ENCODE measurements at regions not wholly inside any gene's neighbourhood (a gene's known extent, or its start where the extent isn't known, plus 50 kb on each side); places are given as distances from the start of the nearest gene placed in this dataset.

- TF ChIP-seq ZNF274 (IDR thresholded peaks at IDR 0.05; ENCODE audit: low read depth, low read length) = no peak
Observed at GRCh38 chr16:73396556-73396955, 348.6 kb upstream of the ZFHX3 start (continued).

GRCh38 chr16:73390936-73391335 is 343.0 kb upstream of the ZFHX3 start:
- Histone ChIP-seq H3K9me3 (ENCODE audit: control insufficient read depth in 1 of 2, insufficient read depth in 1 of 2, low read depth in 1 of 2, low read length in 2 of 2) (no peaks in the 10 kb centered on the region), H3K79me2 (ENCODE audit: insufficient read depth, low read length) (no peaks in the 10 kb centered on the region), H3K4me1 (ENCODE audit: control insufficient read depth in 1 of 2, insufficient read depth in 2 of 2, low read length in 2 of 2) (no peaks in the 10 kb centered on the region), H2AFZ (ENCODE audit: low read depth, low read length, poor library complexity, severe bottlenecking) (no peak overlapping the region), H4K20me1 (ENCODE audit: insufficient read depth) (no peaks in the 10 kb centered on the region), H3K27ac (ENCODE audit: low read depth, low read length) (no peak overlapping the region), H3K9me2 (ENCODE audit: insufficient read depth) (no peaks in the 10 kb centered on the region), H3K27me3 (ENCODE audit: insufficient read depth, low read length) (no peaks in the 10 kb centered on the region), H3K36me3 (ENCODE audit: control insufficient read depth in 1 of 2, insufficient read depth in 2 of 2, low read length in 2 of 2) (no peaks in the 10 kb centered on the region), H3K9ac (ENCODE audit: low read length) (no peak overlapping the region), H3K4me2 (ENCODE audit: low read length) (no peak overlapping the region), H3K4me3 (replicated peaks in 1 of 2; ENCODE audit: low read depth in 1 of 2, low read length in 2 of 2) (no peak overlapping the region)
- ChIA-PET RAD21 (ENCODE audit: low non-redundant PET in 1 of 2, low total read pairs in 2 of 2, uncharacterized antibody in 2 of 2, unreplicated experiment in 2 of 2) (no interaction called here), POLR2A (no interaction called here), CTCF (no interaction called here)
- DNase-seq (ENCODE audit: low read depth, low spot score) = no peak
- intact Hi-C loops (cut with micrococcal nuclease) = no loop called here
- TF ChIP-seq MAX (IDR thresholded peaks at IDR 0.05) = no peak
- TF ChIP-seq, protein P1, sequence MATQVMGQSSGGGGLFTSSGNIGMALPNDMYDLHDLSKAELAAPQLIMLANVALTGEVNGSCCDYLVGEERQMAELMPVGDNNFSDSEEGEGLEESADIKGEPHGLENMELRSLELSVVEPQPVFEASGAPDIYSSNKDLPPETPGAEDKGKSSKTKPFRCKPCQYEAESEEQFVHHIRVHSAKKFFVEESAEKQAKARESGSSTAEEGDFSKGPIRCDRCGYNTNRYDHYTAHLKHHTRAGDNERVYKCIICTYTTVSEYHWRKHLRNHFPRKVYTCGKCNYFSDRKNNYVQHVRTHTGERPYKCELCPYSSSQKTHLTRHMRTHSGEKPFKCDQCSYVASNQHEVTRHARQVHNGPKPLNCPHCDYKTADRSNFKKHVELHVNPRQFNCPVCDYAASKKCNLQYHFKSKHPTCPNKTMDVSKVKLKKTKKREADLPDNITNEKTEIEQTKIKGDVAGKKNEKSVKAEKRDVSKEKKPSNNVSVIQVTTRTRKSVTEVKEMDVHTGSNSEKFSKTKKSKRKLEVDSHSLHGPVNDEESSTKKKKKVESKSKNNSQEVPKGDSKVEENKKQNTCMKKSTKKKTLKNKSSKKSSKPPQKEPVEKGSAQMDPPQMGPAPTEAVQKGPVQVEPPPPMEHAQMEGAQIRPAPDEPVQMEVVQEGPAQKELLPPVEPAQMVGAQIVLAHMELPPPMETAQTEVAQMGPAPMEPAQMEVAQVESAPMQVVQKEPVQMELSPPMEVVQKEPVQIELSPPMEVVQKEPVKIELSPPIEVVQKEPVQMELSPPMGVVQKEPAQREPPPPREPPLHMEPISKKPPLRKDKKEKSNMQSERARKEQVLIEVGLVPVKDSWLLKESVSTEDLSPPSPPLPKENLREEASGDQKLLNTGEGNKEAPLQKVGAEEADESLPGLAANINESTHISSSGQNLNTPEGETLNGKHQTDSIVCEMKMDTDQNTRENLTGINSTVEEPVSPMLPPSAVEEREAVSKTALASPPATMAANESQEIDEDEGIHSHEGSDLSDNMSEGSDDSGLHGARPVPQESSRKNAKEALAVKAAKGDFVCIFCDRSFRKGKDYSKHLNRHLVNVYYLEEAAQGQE (IDR thresholded peaks at IDR 0.05; ENCODE audit: low read depth) = no peak
- TF ChIP-seq TCF7L2 (IDR thresholded peaks at IDR 0.05; ENCODE audit: borderline replicate concordance, extremely low read depth, insufficient read depth, insufficient read length) = no peak
- TF ChIP-seq EZH2phosphoT487 (IDR thresholded peaks at IDR 0.05; ENCODE audit: borderline replicate concordance) = no peak
- no peak for TF ChIP-seq SP1 (IDR thresholded peaks at IDR 0.05; ENCODE audit: low read depth)
- TF ChIP-seq, protein P2, sequence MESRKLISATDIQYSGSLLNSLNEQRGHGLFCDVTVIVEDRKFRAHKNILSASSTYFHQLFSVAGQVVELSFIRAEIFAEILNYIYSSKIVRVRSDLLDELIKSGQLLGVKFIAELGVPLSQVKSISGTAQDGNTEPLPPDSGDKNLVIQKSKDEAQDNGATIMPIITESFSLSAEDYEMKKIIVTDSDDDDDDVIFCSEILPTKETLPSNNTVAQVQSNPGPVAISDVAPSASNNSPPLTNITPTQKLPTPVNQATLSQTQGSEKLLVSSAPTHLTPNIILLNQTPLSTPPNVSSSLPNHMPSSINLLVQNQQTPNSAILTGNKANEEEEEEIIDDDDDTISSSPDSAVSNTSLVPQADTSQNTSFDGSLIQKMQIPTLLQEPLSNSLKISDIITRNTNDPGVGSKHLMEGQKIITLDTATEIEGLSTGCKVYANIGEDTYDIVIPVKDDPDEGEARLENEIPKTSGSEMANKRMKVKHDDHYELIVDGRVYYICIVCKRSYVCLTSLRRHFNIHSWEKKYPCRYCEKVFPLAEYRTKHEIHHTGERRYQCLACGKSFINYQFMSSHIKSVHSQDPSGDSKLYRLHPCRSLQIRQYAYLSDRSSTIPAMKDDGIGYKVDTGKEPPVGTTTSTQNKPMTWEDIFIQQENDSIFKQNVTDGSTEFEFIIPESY (IDR thresholded peaks at IDR 0.05; ENCODE audit: extremely low read depth, insufficient replicate concordance, low read length) = no peak
- no peak for TF ChIP-seq POLR2AphosphoS5 (IDR thresholded peaks at IDR 0.05; ENCODE audit: low read depth, low read length)
- no peak for TF ChIP-seq FOSL1 (IDR thresholded peaks at IDR 0.05; ENCODE audit: low read depth)
- TF ChIP-seq CEBPB (IDR thresholded peaks at IDR 0.05; ENCODE audit: low read depth) = no peak
- TF ChIP-seq POLR2A (IDR thresholded peaks at IDR 0.05; ENCODE audit: borderline replicate concordance, extremely low read depth, insufficient read depth, insufficient read length) = no peak
- no peak for TF ChIP-seq JUND (IDR thresholded peaks at IDR 0.05)
- TF ChIP-seq ZNF274 (IDR thresholded peaks at IDR 0.05; ENCODE audit: low read depth, low read length) = no peak
- no peak for TF ChIP-seq CTCF (IDR thresholded peaks at IDR 0.05 in 2 of 3, conservative IDR thresholded peaks at IDR 0.05 in 1 of 3; ENCODE audit: borderline replicate concordance in 1 of 3, insufficient read depth in 1 of 3, low read depth in 2 of 3, low read length in 2 of 3)
- TF ChIP-seq SRF (IDR thresholded peaks at IDR 0.05; ENCODE audit: low read depth) = no peak
- TF ChIP-seq CBX3 (IDR thresholded peaks at IDR 0.05; ENCODE audit: low read depth) = no peak
- no peak for TF ChIP-seq EZH2 (IDR thresholded peaks at IDR 0.05)
- TF ChIP-seq SIN3A (IDR thresholded peaks at IDR 0.05; ENCODE audit: low read depth) = no peak
- no peak for TF ChIP-seq ZFX (IDR thresholded peaks at IDR 0.05)
- TF ChIP-seq EGR1 (IDR thresholded peaks at IDR 0.05; ENCODE audit: low read depth) = no peak
- no peak for ATAC-seq
- no TSS peak for BruUV-seq (replicated peaks)
